HL-60 (cell line): ENCODE measurements at regions not wholly inside any gene's neighbourhood (a gene's known extent, or its start where the extent isn't known, plus 50 kb on each side); places are given as distances from the start of the nearest gene placed in this dataset.

Experiments used
- DNase-seq, 2 experiments: peaks; one replicate each; pipeline ENCODE4 v3.0.0-alpha.2; 2010 to 2020; ENCODE audit warnings: low read depth in 1 of 2, low spot score in 1 of 2
- H3K27ac ChIP-seq: fragments of 250-450 bp; sonication (Bioruptor Pico); replicated peaks from 2 replicates; pipeline ENCODE4 v1.5.1; 2020; ENCODE audit warnings: mild to moderate bottlenecking, moderate library complexity
- H3K27me3 ChIP-seq: fragments of 250-450 bp; sonication (Bioruptor Pico); 2 replicates; pipeline ENCODE4 v1.5.1; 2021; ENCODE audit warnings: mild to moderate bottlenecking, moderate library complexity; ENCODE audit not compliant: insufficient read depth, poor library complexity, severe bottlenecking
- H3K4me3 ChIP-seq: replicated peaks from 2 replicates; pipeline ENCODE4 v1.5.1; 2011; ENCODE audit warnings: mild to moderate bottlenecking, control low read depth, low read length; ENCODE audit not compliant: insufficient read depth
- CTCF ChIP-seq: IDR thresholded peaks from one replicate; pipeline ENCODE4 v1.5.1; 2011; ENCODE audit warnings: low read length, control low read depth, inconsistent platforms; ENCODE audit not compliant: insufficient read depth
- GABPA ChIP-seq: IDR thresholded peaks from 2 replicates; pipeline ENCODE4 v1.6.1; 2012; ENCODE audit warnings: low read depth
- POLR2AphosphoS5 ChIP-seq: IDR thresholded peaks from 2 replicates; pipeline ENCODE4 v1.6.1; 2012; ENCODE audit warnings: low read depth
- REST ChIP-seq: IDR thresholded peaks from 2 replicates; pipeline ENCODE4 v1.6.1; 2012; ENCODE audit warnings: low read depth; ENCODE audit not compliant: insufficient replicate concordance
- SPI1 ChIP-seq: IDR thresholded peaks from 2 replicates; pipeline ENCODE4 v1.6.1; 2012; ENCODE audit warnings: low read depth, mild to moderate bottlenecking, borderline replicate concordance

GRCh38 chr7:20539201-20539600, 76.3 kb upstream of the ABCB5 start:
- Histone ChIP-seq H3K27me3 (no peaks in the 10 kb centered on the region), H3K27ac (no peak overlapping the region), H3K4me3 (no peak overlapping the region)
- peak; percentile 7 to 11 for DNase-seq
- TF ChIP-seq SPI1 (peak; percentile 16; the same call in 1 of the 2 replicates), POLR2AphosphoS5 (no peak), GABPA (no peak), CTCF (peak; percentile 5)

- Histone ChIP-seq H3K27ac (no peak overlapping the region), H3K27me3 (no peaks in the 10 kb centered on the region), H3K4me3 (no peak overlapping the region)
- TF ChIP-seq CTCF (no peak), REST (no peak), SPI1 (no peak), POLR2AphosphoS5 (no peak), GABPA (no peak)
- DNase-seq: no peak
Measured at GRCh38 chr7:20541608-20542349, 73.7 kb upstream of the ABCB5 start.

GRCh38 chr7:20542594-20542993, 72.9 kb upstream of the ABCB5 start:
- Histone ChIP-seq H3K27ac (no peak overlapping the region), H3K4me3 (no peak overlapping the region), H3K27me3 (no peaks in the 10 kb centered on the region)
- TF ChIP-seq POLR2AphosphoS5 (no peak), REST (no peak), CTCF (no peak), SPI1 (no peak), GABPA (no peak)
- no peak for DNase-seq

- TF ChIP-seq GABPA (no peak), SPI1 (no peak), REST (no peak), POLR2AphosphoS5 (no peak)
- Histone ChIP-seq H3K27ac (no peak overlapping the region), H3K4me3 (no peak overlapping the region), H3K27me3 (no peaks in the 10 kb centered on the region)
- no peak for DNase-seq
Measured at GRCh38 chr7:20543500-20543899, 72.0 kb upstream of the ABCB5 start.
